Panc1 (cell line): ENCODE measurements at regions not wholly inside any gene's neighbourhood (a gene's known extent, or its start where the extent isn't known, plus 50 kb on each side); places are given as distances from the start of the nearest gene placed in this dataset.

ENCODE experiments used
- CTCF ChIP-seq: fragments of 450-650 bp; IDR thresholded peaks from 2 replicates; pipeline ENCODE4 v1.5.1; 2017; ENCODE audit warnings: mild to moderate bottlenecking
- POLR2AphosphoS5 ChIP-seq: IDR thresholded peaks from 2 replicates; pipeline ENCODE4 v1.6.1; 2012; ENCODE audit warnings: mild to moderate bottlenecking, low read depth, low read length, moderate library complexity
- REST ChIP-seq, 2 experiments: IDR thresholded peaks; 2 replicates each; pipeline ENCODE4 v1.6.1; 2011 to 2012; ENCODE audit warnings: low read depth in 2 of 2, control low read depth in 1 of 2, low read length in 1 of 2, mild to moderate bottlenecking in 1 of 2, moderate library complexity in 1 of 2; ENCODE audit not compliant: insufficient read depth in 1 of 2

GRCh38 chr3:82671466-82671865 lies 910.0 kb upstream of the GBE1 start:
- no peak for TF ChIP-seq CTCF
- TF ChIP-seq POLR2AphosphoS5: no peak
- TF ChIP-seq REST (IDR thresholded peaks at IDR 0.05; ENCODE audit: insufficient read depth in 1 of 2, low read depth in 2 of 2, low read length in 1 of 2): no peak
